NCI-H1417 treated with DMSO at 0.1 percent for 48 hours (cell line): ENCODE measurements at regions not wholly inside any gene's neighbourhood (a gene's known extent, or its start where the extent isn't known, plus 50 kb on each side); places are given as distances from the start of the nearest gene placed in this dataset.

Source experiments
- DNase-seq: peaks from one replicate; lab custom pipeline; 2025; lab: John Stamatoyannopoulos, UW

- no peak for DNase-seq
These were observed 620.2 kb upstream of the BOD1L1 start for GRCh38 chr4:14247767-14248166.

- DNase-seq, result no peak
These were observed 621.7 kb upstream of the BOD1L1 start for GRCh38 chr4:14249226-14249625.

- DNase-seq, result no peak
These were observed 626.7 kb upstream of the BOD1L1 start for GRCh38 chr4:14254252-14254651.

- DNase-seq, result no peak
These were observed 627.4 kb upstream of the BOD1L1 start for GRCh38 chr4:14254926-14255325.

- no peak for DNase-seq
These were observed 630.4 kb upstream of the BOD1L1 start for GRCh38 chr4:14257903-14258302.

GRCh38 chr4:14259936-14260335 is 632.4 kb upstream of the BOD1L1 start:
- DNase-seq, result no peak

GRCh38 chr4:14260591-14260990 is 633.1 kb upstream of the BOD1L1 start:
- no peak for DNase-seq

GRCh38 chr4:14262221-14262620 is 634.7 kb upstream of the BOD1L1 start:
- DNase-seq, result no peak

GRCh38 chr4:14264437-14264836 is 636.9 kb upstream of the BOD1L1 start:
- DNase-seq, result no peak

- no peak for DNase-seq
These were observed 638.1 kb upstream of the BOD1L1 start for GRCh38 chr4:14265651-14266050.

GRCh38 chr4:14267373-14268060 is 640.0 kb upstream of the BOD1L1 start:
- DNase-seq, result peak; percentile 79

- no peak for DNase-seq
These were observed 642.3 kb upstream of the BOD1L1 start for GRCh38 chr4:14269824-14270223.

- no peak for DNase-seq
These were observed 644.7 kb upstream of the BOD1L1 start for GRCh38 chr4:14272206-14272605.

GRCh38 chr4:14277505-14277904 is 650.0 kb upstream of the BOD1L1 start:
- no peak for DNase-seq

- DNase-seq, result no peak
These were observed 653.0 kb upstream of the BOD1L1 start for GRCh38 chr4:14280567-14280966.

GRCh38 chr4:14284578-14284977 is 657.1 kb upstream of the BOD1L1 start:
- no peak for DNase-seq

- DNase-seq, result no peak
These were observed 662.2 kb upstream of the BOD1L1 start for GRCh38 chr4:14289708-14290107.

- DNase-seq, result no peak
These were observed 666.1 kb upstream of the BOD1L1 start for GRCh38 chr4:14293582-14293981.

- DNase-seq, result no peak
These were observed 667.1 kb upstream of the BOD1L1 start for GRCh38 chr4:14294611-14295010.

GRCh38 chr4:14299166-14299565 is 671.6 kb upstream of the BOD1L1 start:
- no peak for DNase-seq

GRCh38 chr4:14302021-14302420 is 674.5 kb upstream of the BOD1L1 start:
- DNase-seq, result no peak

- no peak for DNase-seq
These were observed 676.3 kb upstream of the BOD1L1 start for GRCh38 chr4:14303856-14304255.

GRCh38 chr4:14308229-14308651 is 680.7 kb upstream of the BOD1L1 start:
- no peak for DNase-seq

GRCh38 chr4:14309431-14309830 is 681.9 kb upstream of the BOD1L1 start:
- DNase-seq, result no peak
